ENCODE measurements at regions not wholly inside any gene's neighbourhood (a gene's known extent, or its start where the extent isn't known, plus 50 kb on each side); places are given as distances from the start of the nearest gene placed in this dataset.

GRCh38 chr5:2577312-2578036, 174.0 kb downstream of the IRX2 start:
- Histone ChIP-seq H3K36me3 (replicated peaks in 1 of 2; ENCODE audit: insufficient read depth in 1 of 2, low read depth in 2 of 2) (no peaks in the 10 kb centered on the region), H3K4me1 (no peaks in the 10 kb centered on the region), H3K9me3 (no peaks in the 10 kb centered on the region), H3K27me3 (no peaks in the 10 kb centered on the region), H3K27ac (no peak overlapping the region), H3K4me3 (no peak overlapping the region)
- TF ChIP-seq POLR2A (IDR thresholded peaks at IDR 0.05) (no peak), CTCF (IDR thresholded peaks at IDR 0.05) (no peak)
- ATAC-seq, result no peak
- no peak for DNase-seq
- 79 to 90% methylated on average over 7 to 12 of the region's 12 CpGs for WGBS, 2 donors
- intact Hi-C loops (cut with DNase I), result no loop called here

GRCh38 chr5:2576823-2577222, 174.7 kb downstream of the IRX2 start:
- no peak for DNase-seq
- no peaks in the 10 kb centered on the region for H3K36me3 ChIP-seq (replicated peaks in 1 of 2; ENCODE audit: insufficient read depth in 1 of 2, low read depth in 2 of 2)
- WGBS, 2 donors, result 52 to 57% methylated on average over 11 of the region's 11 CpGs

GRCh38 chr5:2575871-2576270, 175.6 kb downstream of the IRX2 start:
- intact Hi-C loops (cut with DNase I), result no loop called here
- ATAC-seq, result no peak
- Histone ChIP-seq H3K27ac (no peak overlapping the region), H3K9me3 (no peaks in the 10 kb centered on the region), H3K4me3 (no peak overlapping the region), H3K36me3 (replicated peaks in 1 of 2; ENCODE audit: insufficient read depth in 1 of 2, low read depth in 2 of 2) (no peaks in the 10 kb centered on the region), H3K27me3 (no peaks in the 10 kb centered on the region), H3K4me1 (no peaks in the 10 kb centered on the region)
- no peak for DNase-seq
- no peak for TF ChIP-seq POLR2A (IDR thresholded peaks at IDR 0.05)
- TF ChIP-seq CTCF (IDR thresholded peaks at IDR 0.05), result no peak
- WGBS, 2 donors, result 63 to 72% methylated on average over 1 of the region's 1 CpG

More at GRCh38 chr5:2576823-2577222, 174.7 kb downstream of the IRX2 start:
- ATAC-seq, result no peak
- no peak overlapping the region for H3K27ac ChIP-seq
- intact Hi-C loops (cut with DNase I), result no loop called here
- no peak overlapping the region for H3K4me3 ChIP-seq
- no peaks in the 10 kb centered on the region for H3K9me3 ChIP-seq
- no peaks in the 10 kb centered on the region for H3K4me1 ChIP-seq
- H3K27me3 ChIP-seq, result no peaks in the 10 kb centered on the region
- TF ChIP-seq POLR2A (IDR thresholded peaks at IDR 0.05) (no peak), CTCF (IDR thresholded peaks at IDR 0.05) (no peak)

- ATAC-seq, result no peak
- TF ChIP-seq CTCF (IDR thresholded peaks at IDR 0.05) (no peak), POLR2A (IDR thresholded peaks at IDR 0.05) (no peak)
- 27 to 56% methylated on average over 3 of the region's 3 CpGs for WGBS, 2 donors
- DNase-seq, result no peak
- intact Hi-C loops (cut with DNase I), result no loop called here
- Histone ChIP-seq H3K4me1 (no peaks in the 10 kb centered on the region), H3K27ac (no peak overlapping the region), H3K9me3 (no peaks in the 10 kb centered on the region), H3K36me3 (replicated peaks in 1 of 2; ENCODE audit: insufficient read depth in 1 of 2, low read depth in 2 of 2) (no peaks in the 10 kb centered on the region), H3K27me3 (no peaks in the 10 kb centered on the region), H3K4me3 (no peak overlapping the region)
Measured at GRCh38 chr5:2575292-2575691, 176.2 kb downstream of the IRX2 start.

- intact Hi-C loops (cut with DNase I), result no loop called here
- Histone ChIP-seq H3K9me3 (no peaks in the 10 kb centered on the region), H3K4me1 (no peaks in the 10 kb centered on the region), H3K27me3 (no peaks in the 10 kb centered on the region), H3K27ac (no peak overlapping the region), H3K4me3 (no peak overlapping the region), H3K36me3 (replicated peaks in 1 of 2; ENCODE audit: insufficient read depth in 1 of 2, low read depth in 2 of 2) (no peaks in the 10 kb centered on the region)
- TF ChIP-seq CTCF (IDR thresholded peaks at IDR 0.05) (no peak), POLR2A (IDR thresholded peaks at IDR 0.05) (no peak)
- DNase-seq, result no peak
- no peak for ATAC-seq
- WGBS, 2 donors, result 22 to 27% methylated on average over 5 of the region's 5 CpGs
Measured at GRCh38 chr5:2574155-2574554, 177.3 kb downstream of the IRX2 start.

Data from body of pancreas (tissue), 4 donors.